ENCODE measurements at regions not wholly inside any gene's neighbourhood (a gene's known extent, or its start where the extent isn't known, plus 50 kb on each side); places are given as distances from the start of the nearest gene placed in this dataset.

GRCh38 chr5:89313044-89313443 lies 430.1 kb upstream of the MEF2C start:
- Histone ChIP-seq H3K36me3 (ENCODE audit: insufficient read depth, low read length) (no peaks in the 10 kb centered on the region), H3K4me1 (ENCODE audit: insufficient read depth, low read length, poor library complexity, severe bottlenecking) (no peaks in the 10 kb centered on the region), H3K9me2 (ENCODE audit: insufficient read depth, low read length) (no peaks in the 10 kb centered on the region), H3K9me3 (ENCODE audit: low read length) (no peaks in the 10 kb centered on the region), H4K20me1 (ENCODE audit: insufficient read depth, low read length) (no peaks in the 10 kb centered on the region), H3K27ac (ENCODE audit: low read depth, low read length, poor library complexity, severe bottlenecking) (no peak overlapping the region), H2AFZ (ENCODE audit: low read length) (no peak overlapping the region), H3K4me3 (ENCODE audit: low read depth, low read length, poor library complexity, severe bottlenecking) (no peak overlapping the region), H3K79me2 (ENCODE audit: insufficient read depth, low read depth, low read length) (no peaks in the 10 kb centered on the region), H3K4me2 (ENCODE audit: low read length) (no peak overlapping the region)
- DNase-seq (ENCODE audit: low spot score) = no peak
- TF ChIP-seq EZH2phosphoT487 (IDR thresholded peaks at IDR 0.05; ENCODE audit: borderline replicate concordance, low read depth, low read length) (no peak), CTCF (conservative IDR thresholded peaks at IDR 0.05; ENCODE audit: low read length) (no peak)
- POLR2A ChIA-PET = interaction anchor here (0.9 kb wide), 1 partner anchor 16 kb away, joined by 4 read pairs; no protein-coding TSS in a partner anchor
- CTCF ChIA-PET (ENCODE audit: unreplicated experiment) = no interaction called here
- BruUV-seq (replicated peaks) = no TSS peak
- intact Hi-C loops (cut with micrococcal nuclease; ENCODE audit: unreplicated experiment) = no loop called here

GRCh38 chr5:89309268-89309667 lies 426.3 kb upstream of the MEF2C start:
- Histone ChIP-seq H2AFZ (ENCODE audit: low read length) (no peak overlapping the region), H3K4me2 (ENCODE audit: low read length) (no peak overlapping the region)

DNA sequence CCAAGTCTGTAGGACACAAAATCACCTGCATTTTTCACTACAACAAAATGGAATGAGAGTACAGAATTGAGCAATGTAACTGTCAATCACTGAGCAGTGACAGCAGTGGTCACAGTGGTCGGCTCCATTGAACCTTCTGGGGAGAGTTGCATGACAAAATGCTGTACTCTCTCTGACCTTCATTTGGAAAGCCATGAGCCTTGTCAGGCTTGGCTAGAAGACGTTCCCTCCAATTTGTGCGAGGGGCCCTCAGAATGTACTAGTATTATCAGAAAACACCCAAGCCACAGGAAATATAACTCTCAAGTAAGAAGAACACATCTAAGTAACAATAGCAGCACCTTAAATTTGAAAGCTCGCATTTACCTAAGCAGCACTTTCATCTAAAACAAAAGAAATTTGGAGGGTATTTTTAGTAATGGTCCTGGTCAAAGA lies 425.6 kb upstream of the MEF2C start:
- Histone ChIP-seq H2AFZ (ENCODE audit: low read length) (no peak overlapping the region), H3K4me2 (ENCODE audit: low read length) (no peak overlapping the region), H3K9me2 (ENCODE audit: insufficient read depth, low read length) (no peaks in the 10 kb centered on the region), H3K4me1 (ENCODE audit: insufficient read depth, low read length, poor library complexity, severe bottlenecking) (no peaks in the 10 kb centered on the region), H3K4me3 (ENCODE audit: low read depth, low read length, poor library complexity, severe bottlenecking) (no peak overlapping the region), H3K9me3 (ENCODE audit: low read length) (no peaks in the 10 kb centered on the region), H3K79me2 (ENCODE audit: insufficient read depth, low read depth, low read length) (no peaks in the 10 kb centered on the region), H3K27ac (ENCODE audit: low read depth, low read length, poor library complexity, severe bottlenecking) (no peak overlapping the region), H3K36me3 (ENCODE audit: insufficient read depth, low read length) (no peaks in the 10 kb centered on the region), H4K20me1 (ENCODE audit: insufficient read depth, low read length) (no peaks in the 10 kb centered on the region)
- no peak for DNase-seq (ENCODE audit: low spot score)
- no TSS peak for BruUV-seq (replicated peaks)
- intact Hi-C loops (cut with micrococcal nuclease; ENCODE audit: unreplicated experiment) = no loop called here
- CTCF ChIA-PET (ENCODE audit: unreplicated experiment) = no interaction called here
- POLR2A ChIA-PET = no interaction called here
- TF ChIP-seq CTCF (conservative IDR thresholded peaks at IDR 0.05; ENCODE audit: low read length) = no peak
- TF ChIP-seq EZH2phosphoT487 (IDR thresholded peaks at IDR 0.05; ENCODE audit: borderline replicate concordance, low read depth, low read length) = no peak

More at GRCh38 chr5:89309268-89309667, 426.3 kb upstream of the MEF2C start:
- intact Hi-C loops (cut with micrococcal nuclease; ENCODE audit: unreplicated experiment) = no loop called here
- H3K4me3 ChIP-seq (ENCODE audit: low read depth, low read length, poor library complexity, severe bottlenecking) = no peak overlapping the region
- BruUV-seq (replicated peaks) = no TSS peak
- H3K27ac ChIP-seq (ENCODE audit: low read depth, low read length, poor library complexity, severe bottlenecking) = no peak overlapping the region
- H4K20me1 ChIP-seq (ENCODE audit: insufficient read depth, low read length) = no peaks in the 10 kb centered on the region
- no peaks in the 10 kb centered on the region for H3K4me1 ChIP-seq (ENCODE audit: insufficient read depth, low read length, poor library complexity, severe bottlenecking)
- no peaks in the 10 kb centered on the region for H3K9me3 ChIP-seq (ENCODE audit: low read length)
- TF ChIP-seq EZH2phosphoT487 (IDR thresholded peaks at IDR 0.05; ENCODE audit: borderline replicate concordance, low read depth, low read length) (no peak), CTCF (conservative IDR thresholded peaks at IDR 0.05; ENCODE audit: low read length) (no peak)
- ChIA-PET POLR2A (no interaction called here), CTCF (ENCODE audit: unreplicated experiment) (no interaction called here)
- H3K9me2 ChIP-seq (ENCODE audit: insufficient read depth, low read length) = no peaks in the 10 kb centered on the region
- H3K79me2 ChIP-seq (ENCODE audit: insufficient read depth, low read depth, low read length) = no peaks in the 10 kb centered on the region
- H3K36me3 ChIP-seq (ENCODE audit: insufficient read depth, low read length) = no peaks in the 10 kb centered on the region
- no peak for DNase-seq (ENCODE audit: low spot score)

All from OCI-LY7 (cell line).